H1 (cell line): ENCODE measurements at regions not wholly inside any gene's neighbourhood (a gene's known extent, or its start where the extent isn't known, plus 50 kb on each side); places are given as distances from the start of the nearest gene placed in this dataset.
"Not testable (repeated sequence)": the region's sequence is repeated elsewhere in the genome, so short reads cannot be mapped to it uniquely, and the experiment has no call there.

Experiments used
- CTCF ChIP-seq, 3 experiments: IDR thresholded peaks; 1 replicate in 2 of 3; 2 replicates in 1 of 3; pipeline versions ENCODE4 v1.5.1 to v1.6.1; 2011; ENCODE audit warnings: low read length in 3 of 3, mild to moderate bottlenecking in 3 of 3, inconsistent platforms in 2 of 3, low read depth in 1 of 3, moderate library complexity in 1 of 3; ENCODE audit not compliant: insufficient read depth in 1 of 3; ENCODE audit errors: control extremely low read depth in 1 of 3
- EZH2 ChIP-seq: fragments of 200-600 bp; sonication (generic); IDR thresholded peaks from 2 replicates; pipeline ENCODE4 v1.7.1; 2012; ENCODE audit warnings: low read depth, mild to moderate bottlenecking, moderate library complexity, low read length, inconsistent platforms; ENCODE audit not compliant: severe bottlenecking
- POLR2A ChIP-seq, 2 experiments: IDR thresholded peaks; 1 replicate in 1 of 2; 2 replicates in 1 of 2; pipeline ENCODE4 v1.6.1; 2011; ENCODE audit warnings: low read depth in 2 of 2, low read length in 2 of 2, mild to moderate bottlenecking in 2 of 2; ENCODE audit errors: control extremely low read depth in 1 of 2
- POLR2AphosphoS5 ChIP-seq: IDR thresholded peaks from 2 replicates; pipeline ENCODE4 v1.6.1; 2011; ENCODE audit warnings: low read depth, low read length
- TBP ChIP-seq: IDR thresholded peaks from 2 replicates; pipeline ENCODE4 v1.6.1; 2011; ENCODE audit warnings: low read depth, low read length, improper control_type of control experiment

- TF ChIP-seq POLR2A (IDR thresholded peaks at IDR 0.05; ENCODE audit: control extremely low read depth in 1 of 2, low read depth in 2 of 2, low read length in 2 of 2); CTCF (IDR thresholded peaks at IDR 0.05; ENCODE audit: control extremely low read depth in 1 of 3, insufficient read depth in 1 of 3, low read depth in 1 of 3, low read length in 3 of 3); POLR2AphosphoS5; EZH2; TBP: not testable (repeated sequence)
These were observed 158.3 kb downstream of the KCNJ18 start for GRCh38 chr17:21850614-21851013.
